Lower leg skin (tissue), 4 donors: ENCODE measurements at regions not wholly inside any gene's neighbourhood (a gene's known extent, or its start where the extent isn't known, plus 50 kb on each side); places are given as distances from the start of the nearest gene placed in this dataset.

Experiments
- DNase-seq, 2 donors: peaks; one replicate each; pipeline ENCODE4 v3.0.0-alpha.2; 2019; ENCODE audit warnings: low spot score in 2 of 2
- H3K4me3 ChIP-seq: fragments of 200-600 bp; sonication (generic); 2 replicates; pipeline ENCODE4 v1.5.1; 2017; ENCODE audit warnings: mild to moderate bottlenecking, low read depth; ENCODE audit not compliant: poor library complexity, severe bottlenecking
- POLR2A ChIP-seq, 2 donors: fragments of 450-650 bp; IDR thresholded peaks; one replicate each; pipeline ENCODE4 v1.6.1; 2016 to 2017; ENCODE audit warnings: antibody characterized with exemption in 2 of 2, mild to moderate bottlenecking in 1 of 2, moderate library complexity in 1 of 2
- WGBS, 2 donors: methylation state at CpG; one replicate each; pipeline ENCODE4 v1.1.5; 2018; 5-methylcytosine and 5-hydroxymethylcytosine counted together
- intact Hi-C: fragments of 100-400 bp; cut with DNase I; formaldehyde crosslinking; loops from one replicate; pipeline ENCODE4 v1.15.0; 2023; ENCODE audit warnings: low total_unique reads
- TF ChIP-seq, protein P1 (sequence below), 3 donors: fragments of 450-650 bp; IDR thresholded peaks; one replicate each; pipeline ENCODE4 v1.5.1; 2016; ENCODE audit warnings: antibody characterized with exemption in 3 of 3, mild to moderate bottlenecking in 3 of 3, moderate library complexity in 2 of 3

DNA sequence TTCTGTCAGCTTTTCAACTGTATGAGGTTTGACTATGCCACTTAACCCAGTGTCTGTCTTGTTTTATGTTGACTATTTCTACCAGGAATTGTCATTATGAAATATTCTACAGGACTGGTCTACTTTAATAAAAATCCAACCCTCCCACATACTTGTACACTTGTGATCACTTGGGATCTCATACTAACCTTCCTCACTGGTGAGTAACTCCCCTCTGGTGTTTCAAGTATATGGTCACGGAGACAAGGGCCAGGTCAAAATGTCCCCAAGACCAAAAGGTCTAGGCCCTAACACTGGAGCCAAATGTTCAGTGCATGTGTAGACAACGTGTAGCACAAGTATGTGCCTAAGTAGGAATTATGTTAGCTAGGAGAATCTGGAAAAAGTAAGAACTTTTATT lies 122.7 kb upstream of the TJP1 start:
- intact Hi-C loops = no loop called here
- no peak overlapping the region for H3K4me3 ChIP-seq
- 81 to 86% methylated on average over 2 of the region's 2 CpGs for WGBS, 2 donors
- DNase-seq = no peak
- TF ChIP-seq, protein P1, sequence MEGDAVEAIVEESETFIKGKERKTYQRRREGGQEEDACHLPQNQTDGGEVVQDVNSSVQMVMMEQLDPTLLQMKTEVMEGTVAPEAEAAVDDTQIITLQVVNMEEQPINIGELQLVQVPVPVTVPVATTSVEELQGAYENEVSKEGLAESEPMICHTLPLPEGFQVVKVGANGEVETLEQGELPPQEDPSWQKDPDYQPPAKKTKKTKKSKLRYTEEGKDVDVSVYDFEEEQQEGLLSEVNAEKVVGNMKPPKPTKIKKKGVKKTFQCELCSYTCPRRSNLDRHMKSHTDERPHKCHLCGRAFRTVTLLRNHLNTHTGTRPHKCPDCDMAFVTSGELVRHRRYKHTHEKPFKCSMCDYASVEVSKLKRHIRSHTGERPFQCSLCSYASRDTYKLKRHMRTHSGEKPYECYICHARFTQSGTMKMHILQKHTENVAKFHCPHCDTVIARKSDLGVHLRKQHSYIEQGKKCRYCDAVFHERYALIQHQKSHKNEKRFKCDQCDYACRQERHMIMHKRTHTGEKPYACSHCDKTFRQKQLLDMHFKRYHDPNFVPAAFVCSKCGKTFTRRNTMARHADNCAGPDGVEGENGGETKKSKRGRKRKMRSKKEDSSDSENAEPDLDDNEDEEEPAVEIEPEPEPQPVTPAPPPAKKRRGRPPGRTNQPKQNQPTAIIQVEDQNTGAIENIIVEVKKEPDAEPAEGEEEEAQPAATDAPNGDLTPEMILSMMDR (IDR thresholded peaks at IDR 0.05) = no peak
- no peak for TF ChIP-seq POLR2A (IDR thresholded peaks at IDR 0.05)

DNA sequence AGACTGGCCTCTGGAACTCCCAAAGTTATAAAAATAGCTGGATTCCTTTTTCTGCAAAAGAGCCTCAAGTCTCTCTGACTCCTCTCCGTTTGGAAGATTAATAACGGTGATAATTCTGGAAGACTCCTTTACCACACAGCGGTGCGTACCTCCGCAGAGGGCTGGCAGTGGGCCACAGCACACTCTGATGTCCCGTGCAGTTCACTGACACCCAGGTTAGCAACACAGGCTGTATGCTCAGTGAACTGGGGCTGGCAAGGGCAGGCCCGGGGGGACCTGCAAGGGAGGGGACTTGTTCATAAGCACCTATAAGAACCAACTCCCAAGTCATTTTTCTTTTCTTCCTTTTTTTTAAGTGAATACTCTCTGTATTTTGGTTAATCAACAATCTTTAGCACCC lies 120.3 kb upstream of the TJP1 start:
- no peak overlapping the region for H3K4me3 ChIP-seq
- TF ChIP-seq, protein P1 (IDR thresholded peaks at IDR 0.05) = no peak
- no peak for TF ChIP-seq POLR2A (IDR thresholded peaks at IDR 0.05)
- intact Hi-C loops = no loop called here
- no peak for DNase-seq
- 59 to 74% methylated on average over 7 of the region's 7 CpGs for WGBS, 2 donors

DNA sequence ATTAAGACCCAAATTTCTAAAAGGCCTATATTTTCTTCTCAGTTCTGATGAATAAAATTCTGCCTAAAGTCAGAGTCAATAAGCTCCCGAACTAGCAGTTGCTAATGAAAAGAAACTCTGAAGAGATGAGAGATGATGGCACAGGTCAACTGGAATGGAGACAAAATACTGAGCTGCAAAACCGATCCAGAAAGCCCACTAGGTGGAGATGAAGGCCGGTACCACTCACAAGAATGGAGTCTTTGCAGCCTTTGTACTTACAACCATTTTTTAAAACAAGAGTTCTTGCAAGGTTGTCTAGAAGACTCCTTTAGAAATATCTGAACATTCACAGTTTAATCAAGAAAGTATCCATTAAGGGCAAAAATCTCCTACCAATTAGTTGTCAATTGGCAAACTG lies 119.9 kb upstream of the TJP1 start:
- intact Hi-C loops = no loop called here
- no peak for TF ChIP-seq POLR2A (IDR thresholded peaks at IDR 0.05)
- TF ChIP-seq, protein P1 (IDR thresholded peaks at IDR 0.05) = no peak
- no peak for DNase-seq
- H3K4me3 ChIP-seq = no peak overlapping the region
- 65 to 69% methylated on average over 3 of the region's 3 CpGs for WGBS, 2 donors

DNA sequence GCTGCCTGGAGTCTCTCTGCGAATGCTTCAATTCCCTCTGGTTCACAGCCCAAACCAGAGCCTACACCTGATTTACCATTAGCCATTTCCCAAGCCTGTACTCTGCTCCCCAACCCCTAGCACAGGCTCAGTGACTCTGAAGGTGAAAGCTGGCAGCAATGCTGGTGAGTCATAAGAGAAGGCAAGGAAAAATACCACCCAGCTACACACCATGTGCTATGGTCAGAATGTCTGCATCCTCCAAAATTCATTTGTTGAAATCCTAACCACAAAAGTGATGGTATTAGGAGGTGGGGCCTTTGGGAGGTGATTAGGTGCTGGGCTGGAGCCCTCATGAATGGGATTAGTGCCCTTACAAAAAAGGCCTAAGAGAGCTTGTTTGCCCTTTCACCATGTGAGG lies 117.1 kb upstream of the TJP1 start:
- no peak overlapping the region for H3K4me3 ChIP-seq
- no peak for TF ChIP-seq POLR2A (IDR thresholded peaks at IDR 0.05)
- TF ChIP-seq, protein P1 (IDR thresholded peaks at IDR 0.05) = no peak
- intact Hi-C loops = no loop called here
- DNase-seq = no peak
- WGBS, 2 donors = 93 to 95% methylated on average over 1 of the region's 1 CpG

DNA sequence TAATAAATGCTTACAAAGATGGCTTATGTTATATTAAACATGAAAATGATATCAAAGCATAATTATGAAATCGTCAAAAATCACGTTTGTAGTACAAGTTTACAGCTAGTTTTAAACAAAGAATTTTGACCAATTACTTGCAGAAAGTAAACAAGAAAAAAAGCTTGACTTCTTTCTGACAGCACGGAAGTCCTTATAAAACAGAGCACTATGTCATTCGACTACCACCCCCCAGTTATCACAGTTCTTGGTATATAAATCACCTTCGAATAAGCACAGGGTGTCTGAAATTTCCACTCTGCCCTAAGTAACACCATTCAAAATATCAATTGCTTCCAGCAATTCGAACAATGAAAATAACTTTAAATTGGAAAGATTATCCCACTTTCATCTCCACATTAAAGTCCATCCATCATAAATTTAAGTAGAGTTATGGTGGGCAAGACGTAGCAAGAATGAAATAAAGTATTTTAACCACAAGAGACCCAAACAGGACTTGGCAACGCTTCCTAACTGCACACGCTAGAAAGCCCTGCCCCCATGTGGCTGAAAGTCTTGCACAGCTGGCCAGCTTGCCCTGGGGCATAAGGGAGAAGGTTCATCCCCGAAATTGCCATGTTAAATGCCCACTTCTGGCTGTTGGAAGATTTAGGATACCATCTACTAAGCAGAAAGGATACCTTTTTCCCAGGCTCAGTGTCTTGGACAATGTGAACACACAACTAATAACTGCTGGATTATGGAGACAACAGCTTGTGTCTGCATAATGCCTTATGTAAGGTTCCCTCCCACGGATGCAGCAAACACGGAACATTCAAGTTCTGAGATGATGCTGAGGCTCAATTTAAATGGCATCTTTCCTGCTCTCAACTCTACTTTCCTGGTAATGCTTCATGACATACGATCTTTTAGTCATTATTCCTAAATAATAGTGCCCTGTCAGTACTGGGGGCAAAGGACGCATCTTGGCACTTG lies 116.4 kb upstream of the TJP1 start:
- intact Hi-C loops = no loop called here
- WGBS, 2 donors = 54 to 56% methylated on average over 14 of the region's 14 CpGs
- TF ChIP-seq, protein P1 (IDR thresholded peaks at IDR 0.05) = no peak
- TF ChIP-seq POLR2A (IDR thresholded peaks at IDR 0.05) = no peak
- no peak overlapping the region for H3K4me3 ChIP-seq
- no peak for DNase-seq
